Pancreas (tissue), 10 donors: ENCODE measurements at regions not wholly inside any gene's neighbourhood (a gene's known extent, or its start where the extent isn't known, plus 50 kb on each side); places are given as distances from the start of the nearest gene placed in this dataset.

Experiments used
- ATAC-seq, 4 donors: fragments of 200-7000 bp; cut with Tn5 transposase; one replicate each; pipeline versions ENCODE4 v1.8.0 to v1.9.1; 2020; ENCODE audit warnings: mild to moderate bottlenecking in 4 of 4, moderate library complexity in 4 of 4
- DNase-seq, 6 donors: peaks; one replicate each; pipeline ENCODE4 v3.0.0-alpha.2; 2020
- FAIRE-seq: peaks from 2 replicates; lab custom pipeline; 2012; peaks lifted over from hg19 to GRCh38; lab: Jason Lieb, UNC
- H3K27ac ChIP-seq, 4 donors: fragments of 200-600 bp; sonication (generic); 1 replicate in 3 of 4; 2 replicates in 1 of 4; pipeline versions ENCODE4 v1.5.0 to v1.8.0; 2020
- H3K27me3 ChIP-seq, 4 donors: fragments of 200-600 bp; one replicate each; pipeline ENCODE4 v1.8.0; 2021
- H3K36me3 ChIP-seq, 3 donors: fragments of 200-600 bp; sonication (generic) in 1 of 3; one replicate each; pipeline versions ENCODE4 v1.5.0 to v1.8.0; 2020 to 2021
- H3K4me1 ChIP-seq, 3 donors: fragments of 200-600 bp; one replicate each; pipeline ENCODE4 v1.8.0; 2021
- H3K4me3 ChIP-seq, 4 donors: fragments of 200-600 bp; sonication (generic) in 2 of 4; one replicate each; pipeline versions ENCODE4 v1.5.0 to v1.8.0; 2020 to 2021
- H3K9me3 ChIP-seq, 4 donors: fragments of 200-600 bp; one replicate each; pipeline ENCODE4 v1.8.0; 2021
- CTCF ChIP-seq, 4 donors: fragments of 200-600 bp; sonication (generic) in 3 of 4; IDR thresholded peaks; one replicate each; pipeline versions ENCODE4 v1.5.0 to v1.8.0; 2021; ENCODE audit warnings: antibody characterized with exemption in 4 of 4
- WGBS, 2 donors: extraction: QIAGEN DNeasy Blood & Tissue Kit; methylation state at CpG; one replicate each; pipeline ENCODE4 v1.1.7; 2013; 5-methylcytosine and 5-hydroxymethylcytosine counted together
- intact Hi-C, 3 donors: fragments of 100-400 bp; cut with DNase I; formaldehyde crosslinking; loops; one replicate each; pipeline versions ENCODE4 v1.11.1 to v1.14.2; 2022
- donor health status: healthy with polysubstance abuse.
- donor health status: DM: no; HTN: no; CAD: no; lungs with moderate emphysema.
- donor health status: DM: no; HTN: no; CAD: no.
- donor health status: control.
- donor health status: control.
- donor health status: Bipolar disorder and iron deficiency.
- donor health status: DM: yes; HTN: yes; CAD: no.
- donor health status: DM: no; HTN: no; CAD: no.
- donor health status: DM: no; HTN: no; CAD: no.
- donor health status: DM: yes; HTN: yes; CAD: no.

GRCh38 chr16:9484426-9484825 lies 393.0 kb downstream of the HAPSTR1 start:
- Histone ChIP-seq H3K27me3 (no peaks in the 10 kb centered on the region), H3K27ac (no peak overlapping the region), H3K36me3 (no peaks in the 10 kb centered on the region), H3K4me3 (no peak overlapping the region), H3K4me1 (no peaks in the 10 kb centered on the region), H3K9me3 (no peaks in the 10 kb centered on the region)
- ATAC-seq (no peak), FAIRE-seq (no peak), DNase-seq (no peak)
- 44 to 57% methylated on average over 3 of the region's 3 CpGs for WGBS, 2 donors
- intact Hi-C loops = no loop called here
- TF ChIP-seq CTCF (IDR thresholded peaks at IDR 0.05) = no peak

GRCh38 chr16:9484881-9485280 lies 393.4 kb downstream of the HAPSTR1 start:
- no peak overlapping the region for H3K27ac ChIP-seq
- no peaks in the 10 kb centered on the region for H3K36me3 ChIP-seq
- DNase-seq (no peak), ATAC-seq (no peak), FAIRE-seq (no peak)
- intact Hi-C loops = no loop called here
- no peak for TF ChIP-seq CTCF (IDR thresholded peaks at IDR 0.05)
- H3K27me3 ChIP-seq = no peaks in the 10 kb centered on the region
- WGBS, 2 donors = 79 to 80% methylated on average over 5 of the region's 5 CpGs
- H3K4me1 ChIP-seq = no peaks in the 10 kb centered on the region
- no peaks in the 10 kb centered on the region for H3K9me3 ChIP-seq
- no peak overlapping the region for H3K4me3 ChIP-seq

GRCh38 chr16:9489835-9490467 lies 398.5 kb downstream of the HAPSTR1 start:
- Histone ChIP-seq H3K9me3 (no peaks in the 10 kb centered on the region), H3K4me3 (no peak overlapping the region), H3K4me1 (no peaks in the 10 kb centered on the region), H3K36me3 (no peaks in the 10 kb centered on the region), H3K27me3 (no peaks in the 10 kb centered on the region), H3K27ac (peak overlapping the region in 1 of 4 donors; percentile 17)
- TF ChIP-seq CTCF (IDR thresholded peaks at IDR 0.05) = no peak
- intact Hi-C loops = no loop called here
- peak in 3 of 4 donors; percentile 44 to 92 (median 86) for ATAC-seq
- FAIRE-seq = peak; percentile 47
- peak in 3 of 6 donors; percentile 11 to 23 (median 17) for DNase-seq
- WGBS, 2 donors = 55 to 58% methylated on average over 10 of the region's 10 CpGs

GRCh38 chr16:9495824-9496223 lies 404.4 kb downstream of the HAPSTR1 start:
- FAIRE-seq (no peak), DNase-seq (no peak), ATAC-seq (no peak)
- intact Hi-C loops = no loop called here
- H3K27me3 ChIP-seq = no peaks in the 10 kb centered on the region
- H3K4me3 ChIP-seq = no peak overlapping the region
- H3K27ac ChIP-seq = no peak overlapping the region
- no peaks in the 10 kb centered on the region for H3K4me1 ChIP-seq
- H3K9me3 ChIP-seq = no peaks in the 10 kb centered on the region
- TF ChIP-seq CTCF (IDR thresholded peaks at IDR 0.05) = no peak
- no peaks in the 10 kb centered on the region for H3K36me3 ChIP-seq
- 57 to 79% methylated on average over 3 of the region's 3 CpGs for WGBS, 2 donors

- intact Hi-C loops = no loop called here
- no peak for TF ChIP-seq CTCF (IDR thresholded peaks at IDR 0.05)
- ATAC-seq = no peak
- no peaks in the 10 kb centered on the region for H3K27me3 ChIP-seq
- H3K4me3 ChIP-seq = no peak overlapping the region
- no peaks in the 10 kb centered on the region for H3K9me3 ChIP-seq
- WGBS, 2 donors = 70 to 74% methylated on average over 3 of the region's 3 CpGs
- H3K4me1 ChIP-seq = no peaks in the 10 kb centered on the region
- no peak for DNase-seq
- H3K36me3 ChIP-seq = no peaks in the 10 kb centered on the region
- H3K27ac ChIP-seq = no peak overlapping the region
- no peak for FAIRE-seq
These were observed 406.3 kb downstream of the HAPSTR1 start for GRCh38 chr16:9497750-9498149.
